ENCODE measurements at regions not wholly inside any gene's neighbourhood (a gene's known extent, or its start where the extent isn't known, plus 50 kb on each side); places are given as distances from the start of the nearest gene placed in this dataset.

DNA sequence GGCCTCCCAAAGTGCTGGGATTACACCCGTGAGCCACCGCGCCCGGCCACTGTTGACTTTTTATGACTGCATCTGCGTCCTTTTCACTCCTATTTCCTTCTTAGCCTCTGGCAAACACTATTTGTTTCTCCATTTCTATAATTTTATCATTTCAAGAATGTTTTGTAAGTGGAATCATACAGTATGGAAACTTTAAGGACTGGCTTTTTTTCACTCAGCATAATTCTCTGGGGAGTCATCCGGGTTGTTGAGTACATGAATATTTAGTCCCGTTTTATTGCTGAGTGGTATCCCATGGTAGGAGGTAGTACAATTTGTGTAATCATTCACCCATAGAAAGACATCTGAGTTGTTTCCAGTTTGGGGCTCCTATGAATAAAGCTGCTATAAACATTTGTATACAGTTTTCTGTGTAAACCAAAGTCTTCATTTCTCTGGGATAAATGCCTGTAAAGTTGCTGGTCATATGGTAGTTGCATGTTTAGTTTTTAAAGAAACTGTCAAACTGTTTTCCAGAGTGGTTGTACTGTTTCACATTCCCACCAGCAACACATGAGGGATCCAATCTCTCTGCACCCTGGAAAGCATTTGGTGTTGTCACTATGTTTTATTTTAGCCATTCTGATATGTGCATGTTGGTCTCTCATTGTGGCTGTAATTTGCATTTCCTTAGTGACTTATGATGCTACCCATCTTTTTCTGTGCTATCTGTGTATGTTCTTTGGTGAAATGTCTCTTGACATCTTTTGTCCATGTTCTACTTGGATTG, 139.6 kb upstream of the EEPD1 start:
- ATAC-seq (no peak), DNase-seq (ENCODE audit: low read depth in 1 of 2, low spot score in 1 of 2) (no peak), FAIRE-seq (peak; percentile 72)
- Histone ChIP-seq H3K4me3 (no peak overlapping the region), H3K4me2 (no peak overlapping the region), H3K4me1 (0 out of 3 replicates have a peak, but pooled peaks cover 3% of the 10 kb centered on the region), H3K9me3 (no peaks in the 10 kb centered on the region), H3K27ac (no peak overlapping the region)
- CTCF ChIA-PET, result interaction anchor here (1.0 to 1.4 kb wide), 2 partner anchors 17 to 20 kb away, joined by 3 to 4 read pairs; no protein-coding TSS in a partner anchor
- WGBS (ENCODE audit: missing lambda C conversion rate), result 64% methylated on average over 7 of the region's 7 CpGs
- TF ChIP-seq TP53 (CRISPR knock-in tag; IDR thresholded peaks at IDR 0.05) (no peak), HDAC2 (IDR thresholded peaks at IDR 0.05) (no peak), PHF8 (IDR thresholded peaks at IDR 0.05; ENCODE audit: borderline replicate concordance, low read depth) (no peak), MAZ (IDR thresholded peaks at IDR 0.05; ENCODE audit: borderline replicate concordance, low read depth, low read length) (no peak), EHF (CRISPR knock-in tag; IDR thresholded peaks at IDR 0.05) (no peak), ZSCAN20 (CRISPR knock-in tag; IDR thresholded peaks at IDR 0.05) (no peak), JUNB (IDR thresholded peaks at IDR 0.05) (no peak), BHLHE40 (IDR thresholded peaks at IDR 0.05; ENCODE audit: low read depth, low read length) (no peak), RNF2 (IDR thresholded peaks at IDR 0.05; ENCODE audit: borderline replicate concordance, low read depth) (no peak), HEYL (CRISPR knock-in tag; IDR thresholded peaks at IDR 0.05) (no peak), KDM5A (IDR thresholded peaks at IDR 0.05) (no peak), RFX5 (IDR thresholded peaks at IDR 0.05) (no peak), TFCP2L1 (CRISPR knock-in tag; IDR thresholded peaks at IDR 0.05) (no peak), SREBF2 (IDR thresholded peaks at IDR 0.05) (no peak), POLR2A (IDR thresholded peaks at IDR 0.05; ENCODE audit: low read length) (no peak), GATA3 (IDR thresholded peaks at IDR 0.05; ENCODE audit: borderline replicate concordance) (no peak), MAFK (IDR thresholded peaks at IDR 0.05; ENCODE audit: partially characterized antibody) (no peak), POLR2AphosphoS2 (conservative IDR thresholded peaks at IDR 0.05; ENCODE audit: low read length) (no peak)
- POLR2A ChIA-PET, result no interaction called here

GRCh38 chr7:36014961-36015360, 138.1 kb upstream of the EEPD1 start:
- ChIA-PET POLR2A (no interaction called here), CTCF (interaction anchor here (0.6 to 1.8 kb wide), 4 partner anchors 16 to 220 kb away, joined by 3 to 7 read pairs (median 4); no protein-coding TSS in a partner anchor)
- Histone ChIP-seq H3K4me2 (no peak overlapping the region), H3K4me1 (0 out of 3 replicates have a peak, but pooled peaks cover 3% of the 10 kb centered on the region), H3K9me3 (no peaks in the 10 kb centered on the region), H3K4me3 (no peak overlapping the region), H3K27ac (no peak overlapping the region)
- DNase-seq (ENCODE audit: low read depth in 1 of 2, low spot score in 1 of 2) (no peak), FAIRE-seq (no peak), ATAC-seq (no peak)
- 78% methylated on average over 5 of the region's 9 CpGs for WGBS (ENCODE audit: missing lambda C conversion rate)
- no peak for TF ChIP-seq HOXB13 (CRISPR knock-in tag; IDR thresholded peaks at IDR 0.05; ENCODE audit: low read depth)
- no peak for TF ChIP-seq SMC3 (IDR thresholded peaks at IDR 0.05)
- no peak for TF ChIP-seq JUN (IDR thresholded peaks at IDR 0.05)
- TF ChIP-seq HEYL (CRISPR knock-in tag; IDR thresholded peaks at IDR 0.05), result no peak
- no peak for TF ChIP-seq CHD2 (IDR thresholded peaks at IDR 0.05; ENCODE audit: low read length, partially characterized antibody)
- no peak for TF ChIP-seq TP53 (CRISPR knock-in tag; IDR thresholded peaks at IDR 0.05)
- no peak for TF ChIP-seq JUNB (IDR thresholded peaks at IDR 0.05)
- TF ChIP-seq ZNF302 (CRISPR knock-in tag; IDR thresholded peaks at IDR 0.05), result no peak
- no peak for TF ChIP-seq MYC (IDR thresholded peaks at IDR 0.05; ENCODE audit: borderline replicate concordance, low read length)
- no peak for TF ChIP-seq PHF8 (IDR thresholded peaks at IDR 0.05; ENCODE audit: borderline replicate concordance, low read depth)
- TF ChIP-seq HOXB5 (CRISPR knock-in tag; IDR thresholded peaks at IDR 0.05), result no peak
- no peak for TF ChIP-seq ESRRA (IDR thresholded peaks at IDR 0.05; ENCODE audit: borderline replicate concordance, low read length)
- no peak for TF ChIP-seq HMGXB4 (CRISPR knock-in tag; IDR thresholded peaks at IDR 0.05; ENCODE audit: borderline replicate concordance)
- TF ChIP-seq, protein P1, sequence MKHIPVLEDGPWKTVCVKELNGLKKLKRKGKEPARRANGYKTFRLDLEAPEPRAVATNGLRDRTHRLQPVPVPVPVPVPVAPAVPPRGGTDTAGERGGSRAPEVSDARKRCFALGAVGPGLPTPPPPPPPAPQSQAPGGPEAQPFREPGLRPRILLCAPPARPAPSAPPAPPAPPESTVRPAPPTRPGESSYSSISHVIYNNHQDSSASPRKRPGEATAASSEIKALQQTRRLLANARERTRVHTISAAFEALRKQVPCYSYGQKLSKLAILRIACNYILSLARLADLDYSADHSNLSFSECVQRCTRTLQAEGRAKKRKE (CRISPR knock-in tag; IDR thresholded peaks at IDR 0.05; ENCODE audit: low read depth), result no peak
- TF ChIP-seq RCOR1 (IDR thresholded peaks at IDR 0.05; ENCODE audit: low read depth, low read length), result no peak
- no peak for TF ChIP-seq BHLHE40 (IDR thresholded peaks at IDR 0.05; ENCODE audit: low read depth, low read length)
- TF ChIP-seq EP300 (IDR thresholded peaks at IDR 0.05), result no peak
- TF ChIP-seq RFX5 (IDR thresholded peaks at IDR 0.05), result no peak
